GM12873 (cell line): ENCODE measurements at regions not wholly inside any gene's neighbourhood (a gene's known extent, or its start where the extent isn't known, plus 50 kb on each side); places are given as distances from the start of the nearest gene placed in this dataset.

Experiments
- CTCF ChIP-seq: IDR thresholded peaks from 2 replicates; pipeline ENCODE4 v1.5.1; 2012; ENCODE audit warnings: low read depth, mild to moderate bottlenecking, moderate library complexity, low read length, control low read depth; ENCODE audit not compliant: insufficient read depth; ENCODE audit errors: missing control alignments

GRCh38 chr1:217373761-217374701 is 256.9 kb downstream of the GPATCH2 start:
- TF ChIP-seq CTCF, result no peak

GRCh38 chr1:217372049-217372970 is 258.6 kb downstream of the GPATCH2 start:
- no peak for TF ChIP-seq CTCF

GRCh38 chr1:217370757-217371156 is 260.1 kb downstream of the GPATCH2 start:
- no peak for TF ChIP-seq CTCF

GRCh38 chr1:217369996-217370551 is 260.8 kb downstream of the GPATCH2 start:
- TF ChIP-seq CTCF, result no peak

- TF ChIP-seq CTCF, result no peak
Observed at GRCh38 chr1:217369271-217369981, 261.5 kb downstream of the GPATCH2 start.

- no peak for TF ChIP-seq CTCF
Observed at GRCh38 chr1:217364220-217364619, 266.7 kb downstream of the GPATCH2 start.
